Spinal cord (tissue), 9 donors: ENCODE measurements at regions not wholly inside any gene's neighbourhood (a gene's known extent, or its start where the extent isn't known, plus 50 kb on each side); places are given as distances from the start of the nearest gene placed in this dataset.
"Not testable (repeated sequence)": the region's sequence is repeated elsewhere in the genome, so short reads cannot be mapped to it uniquely, and the experiment has no call there.

ENCODE experiments used
- DNase-seq, 6 donors: peaks; one replicate each; pipeline versions ENCODE4 v3.0.0 to v3.0.0-alpha.2; 2013 to 2015; ENCODE audit warnings: low spot score in 6 of 6, low read depth in 4 of 6
- H3K27ac ChIP-seq: one replicate; pipeline ENCODE4 v1.5.1; 2013; ENCODE audit warnings: low read depth, low read length, control low read depth
- H3K27me3 ChIP-seq: one replicate; pipeline ENCODE4 v1.6.1; 2013; ENCODE audit warnings: low read length; ENCODE audit not compliant: control insufficient read depth, insufficient read depth
- H3K36me3 ChIP-seq: one replicate; pipeline ENCODE4 v1.6.1; 2013; ENCODE audit warnings: low read length; ENCODE audit not compliant: control insufficient read depth, insufficient read depth
- H3K4me1 ChIP-seq: one replicate; pipeline ENCODE4 v1.6.1; 2013; ENCODE audit warnings: low read length; ENCODE audit not compliant: control insufficient read depth, insufficient read depth
- H3K4me3 ChIP-seq: one replicate; pipeline ENCODE4 v1.5.1; 2013; ENCODE audit warnings: low read depth, low read length, control low read depth
- H3K9me3 ChIP-seq: one replicate; pipeline ENCODE4 v1.6.1; 2013; ENCODE audit warnings: low read length; ENCODE audit not compliant: control insufficient read depth, insufficient read depth
- WGBS: methylation state at CpG from one replicate; pipeline ENCODE4 v1.1.5; 2013; ENCODE audit warnings: missing lambda C conversion rate; ENCODE audit not compliant: insufficient coverage; 5-methylcytosine and 5-hydroxymethylcytosine counted together
- donor health status: healthy.

- H3K36me3 ChIP-seq: no peaks in the 10 kb centered on the region
- no peak overlapping the region for H3K4me3 ChIP-seq
Measured at GRCh38 chr10:29728541-29729049, 93.8 kb upstream of the SVIL start.

GRCh38 chr10:29725927-29726326 is 91.2 kb upstream of the SVIL start:
- H3K27ac ChIP-seq, H3K4me3 ChIP-seq, DNase-seq, H3K27me3 ChIP-seq, H3K36me3 ChIP-seq, H3K4me1 ChIP-seq, H3K9me3 ChIP-seq: not testable (repeated sequence)
- WGBS: no CpG with 5 or more reads among the region's 1 CpG

More at GRCh38 chr10:29728541-29729049, 93.8 kb upstream of the SVIL start:
- WGBS: 27% methylated on average over 5 of the region's 6 CpGs
- DNase-seq: peak in 2 of 6 donors; percentile 26 to 46
- Histone ChIP-seq H3K27ac (peak overlapping the region; percentile 22), H3K27me3 (peaks cover 6% of the 10 kb centered on the region), H3K9me3 (no peaks in the 10 kb centered on the region), H3K4me1 (peaks cover 5% of the 10 kb centered on the region)

GRCh38 chr10:29725133-29725720 is 90.5 kb upstream of the SVIL start:
- Histone ChIP-seq H3K36me3 (no peaks in the 10 kb centered on the region), H3K27me3 (peaks cover under 1% of the 10 kb centered on the region), H3K4me3 (no peak overlapping the region), H3K27ac (no peak overlapping the region), H3K9me3 (no peaks in the 10 kb centered on the region), H3K4me1 (peaks cover 5% of the 10 kb centered on the region)
- WGBS: 69% methylated on average over 5 of the region's 6 CpGs
- DNase-seq: peak in 1 of 6 donors; percentile 28

- Histone ChIP-seq H3K27ac (no peak overlapping the region), H3K4me1 (peaks cover 2% of the 10 kb centered on the region)
- 79% methylated on average over 2 of the region's 2 CpGs for WGBS
Measured at GRCh38 chr10:29723726-29724125, 89.0 kb upstream of the SVIL start.

DNA sequence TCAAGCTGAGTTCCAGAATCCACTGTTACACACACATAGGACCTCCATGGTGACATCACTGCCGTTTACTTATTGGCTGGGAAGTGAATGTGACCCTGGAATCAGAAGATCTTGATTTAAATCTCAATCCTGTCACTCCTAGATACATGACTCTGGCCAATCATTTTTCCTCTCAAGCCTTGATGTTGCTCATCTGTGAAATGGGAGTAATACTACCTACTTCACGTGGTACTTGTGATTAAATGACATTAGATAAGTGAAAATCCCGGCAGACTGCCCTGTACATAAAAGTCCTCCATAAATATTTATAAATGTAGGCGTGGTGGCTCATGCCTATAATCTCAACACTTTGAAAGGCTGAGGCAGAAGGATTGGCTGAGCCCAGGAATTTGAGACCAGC is 88.0 kb upstream of the SVIL start:
- 71% methylated on average over 1 of the region's 4 CpGs for WGBS
- no peak for DNase-seq
- Histone ChIP-seq H3K27ac (no peak overlapping the region), H3K27me3 (no peaks in the 10 kb centered on the region), H3K36me3 (no peaks in the 10 kb centered on the region), H3K4me3 (no peak overlapping the region), H3K4me1 (no peaks in the 10 kb centered on the region), H3K9me3 (peaks cover 6% of the 10 kb centered on the region)

More at GRCh38 chr10:29723726-29724125, 89.0 kb upstream of the SVIL start:
- no peak for DNase-seq
- Histone ChIP-seq H3K27me3 (no peaks in the 10 kb centered on the region), H3K9me3 (peaks cover 6% of the 10 kb centered on the region), H3K36me3 (no peaks in the 10 kb centered on the region), H3K4me3 (no peak overlapping the region)

DNA sequence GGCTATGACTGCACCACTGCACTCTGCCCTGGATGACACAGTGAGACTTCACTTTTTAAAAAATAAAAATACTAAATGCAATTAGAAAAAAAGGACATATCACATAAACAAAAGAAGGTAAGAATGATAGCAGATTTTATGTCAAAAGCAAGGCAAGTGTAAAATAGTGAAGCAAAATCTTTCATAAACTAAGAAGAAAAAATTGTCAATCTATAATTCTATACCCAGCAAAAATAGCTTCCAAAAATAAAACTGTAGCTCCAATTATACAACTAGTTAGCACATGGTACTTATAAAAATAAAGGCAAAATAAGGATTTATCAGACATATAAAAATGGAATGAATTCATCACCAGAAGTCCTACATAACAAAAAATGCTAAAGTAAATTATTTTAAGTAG is 85.4 kb upstream of the SVIL start:
- Histone ChIP-seq H3K27ac (no peak overlapping the region), H3K27me3 (no peaks in the 10 kb centered on the region), H3K9me3 (peaks cover 6% of the 10 kb centered on the region), H3K4me3 (no peak overlapping the region), H3K36me3 (no peaks in the 10 kb centered on the region), H3K4me1 (no peaks in the 10 kb centered on the region)
- no peak for DNase-seq

GRCh38 chr10:29719281-29719675 is 84.5 kb upstream of the SVIL start:
- no peak overlapping the region for H3K4me3 ChIP-seq
- no CpG with 5 or more reads among the region's 4 CpGs for WGBS
- H3K4me1 ChIP-seq: no peaks in the 10 kb centered on the region
- no peak for DNase-seq
- peaks cover 6% of the 10 kb centered on the region for H3K9me3 ChIP-seq
- no peaks in the 10 kb centered on the region for H3K36me3 ChIP-seq
- H3K27me3 ChIP-seq: no peaks in the 10 kb centered on the region
- no peak overlapping the region for H3K27ac ChIP-seq

GRCh38 chr10:29715296-29715695 is 80.5 kb upstream of the SVIL start:
- no peaks in the 10 kb centered on the region for H3K4me1 ChIP-seq
- no peaks in the 10 kb centered on the region for H3K27me3 ChIP-seq
- WGBS: no CpG with 5 or more reads among the region's 2 CpGs
- H3K36me3 ChIP-seq: no peaks in the 10 kb centered on the region
- peaks cover 6% of the 10 kb centered on the region for H3K9me3 ChIP-seq
- no peak overlapping the region for H3K27ac ChIP-seq
- no peak overlapping the region for H3K4me3 ChIP-seq
- no peak for DNase-seq

DNA sequence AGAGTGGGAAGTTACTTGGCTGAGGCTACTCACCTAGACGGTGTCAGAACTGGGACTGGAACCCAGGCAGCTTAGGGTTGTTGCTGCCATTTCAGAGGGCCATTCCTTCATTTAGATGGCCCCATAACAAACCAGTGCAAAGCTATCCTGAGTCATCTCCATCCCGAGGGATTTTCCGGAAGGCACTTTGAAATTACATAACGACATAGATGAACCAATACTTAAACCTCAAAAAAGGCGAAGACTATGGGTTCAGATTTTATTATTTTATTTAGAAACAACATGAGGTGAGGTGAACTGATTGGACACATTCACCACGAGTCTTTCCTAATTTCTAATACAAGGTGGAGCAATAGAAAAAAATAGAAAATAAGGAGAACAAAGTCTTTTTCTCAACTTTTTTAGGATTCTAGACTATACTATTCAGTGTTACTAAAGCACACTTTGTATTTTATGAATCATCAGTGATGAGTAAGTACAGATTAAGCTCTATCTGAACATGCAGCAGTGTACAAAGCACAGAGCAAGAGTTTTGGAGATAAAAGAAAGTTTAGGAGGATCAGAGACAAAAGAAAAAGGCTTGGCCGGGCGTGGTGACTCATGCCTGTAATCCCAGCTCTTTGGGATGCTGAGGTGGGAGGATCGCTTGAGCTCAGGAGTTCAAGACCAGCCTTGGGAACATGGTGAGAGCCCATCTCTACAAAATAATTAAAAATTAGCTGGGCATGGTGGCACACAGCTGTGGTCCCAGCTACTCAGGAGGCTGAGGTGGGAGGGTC is 79.5 kb upstream of the SVIL start:
- no peak for DNase-seq
- Histone ChIP-seq H3K36me3 (no peaks in the 10 kb centered on the region), H3K27me3 (no peaks in the 10 kb centered on the region), H3K27ac (no peak overlapping the region), H3K9me3 (no peaks in the 10 kb centered on the region), H3K4me3 (no peak overlapping the region), H3K4me1 (no peaks in the 10 kb centered on the region)
- WGBS: 79% methylated on average over 2 of the region's 9 CpGs

DNA sequence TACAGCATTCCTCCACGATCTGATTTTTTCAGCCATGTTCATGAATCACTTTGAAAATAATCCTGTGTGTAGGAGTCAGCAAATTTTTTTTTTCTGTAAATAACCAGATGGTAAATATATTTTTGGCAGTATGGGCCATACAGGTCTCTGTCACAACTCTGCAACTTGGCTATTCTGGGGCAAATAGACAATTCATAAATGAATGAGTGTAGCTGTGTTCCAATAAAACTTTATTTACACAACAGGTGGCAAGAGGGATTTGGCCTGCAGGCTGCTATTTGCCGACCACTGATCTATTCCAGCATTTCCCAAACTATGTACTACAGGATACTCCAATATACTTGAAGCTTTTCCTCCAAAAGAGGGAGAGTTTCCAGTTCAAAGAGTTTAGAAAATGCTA is 78.7 kb upstream of the SVIL start:
- Histone ChIP-seq H3K4me1 (no peaks in the 10 kb centered on the region), H3K27ac (no peak overlapping the region), H3K9me3 (no peaks in the 10 kb centered on the region), H3K36me3 (no peaks in the 10 kb centered on the region), H3K4me3 (no peak overlapping the region), H3K27me3 (no peaks in the 10 kb centered on the region)
- DNase-seq: no peak
- no CpG with 5 or more reads among the region's 2 CpGs for WGBS
